ENCODE measurements at regions not wholly inside any gene's neighbourhood (a gene's known extent, or its start where the extent isn't known, plus 50 kb on each side); places are given as distances from the start of the nearest gene placed in this dataset.

GRCh38 chr2:134078354-134078753 is 175.5 kb upstream of the MGAT5 start:
- POLR2A ChIA-PET, result interaction anchor here (0.6 kb wide), 1 partner anchor 15 kb away, joined by 4 read pairs; no protein-coding TSS in a partner anchor
- H3K27ac Mint-ChIP-seq, result no peak overlapping the region
- CTCF ChIA-PET, result interaction anchor here (1.0 to 1.5 kb wide), 3 partner anchors 40 to 194 kb away, joined by 4 to 5 read pairs (median 4); no protein-coding TSS in a partner anchor
- H3K9me3 Mint-ChIP-seq, result peaks cover 8% of the 10 kb centered on the region
- H3K36me3 Mint-ChIP-seq (ENCODE audit: low read depth), result no peaks in the 10 kb centered on the region
- peaks cover 23% of the 10 kb centered on the region for H3K4me1 Mint-ChIP-seq
- intact Hi-C loops (cut with micrococcal nuclease), result no loop called here
- no peaks in the 10 kb centered on the region for H3K27me3 Mint-ChIP-seq
- H3K4me3 Mint-ChIP-seq, result no peak overlapping the region
- ATAC-seq (ENCODE audit: low read depth) (no peak), DNase-seq (no peak)
- TF ChIP-seq CTCF (IDR thresholded peaks at IDR 0.05), result no peak

GRCh38 chr2:134079373-134079772 is 174.5 kb upstream of the MGAT5 start:
- H3K36me3 Mint-ChIP-seq (ENCODE audit: low read depth), result no peaks in the 10 kb centered on the region
- DNase-seq (peak; percentile 23), ATAC-seq (ENCODE audit: low read depth) (peak; percentile 97)
- ChIA-PET CTCF (interaction anchor here (1.1 to 1.5 kb wide), 3 partner anchors 39 to 192 kb away, joined by 3 to 5 read pairs (median 4); no protein-coding TSS in a partner anchor), POLR2A (interaction anchor here (0.6 to 1.2 kb wide), 4 partner anchors 9 to 985 kb away, joined by 3 to 5 read pairs (median 4); no protein-coding TSS in a partner anchor)
- peak overlapping the region; percentile 32 for H3K27ac Mint-ChIP-seq
- intact Hi-C loops (cut with micrococcal nuclease), result loop anchor here (1.0 kb wide), 3 partner anchors 39 to 193 kb away; no protein-coding TSS in a partner anchor
- H3K4me1 Mint-ChIP-seq, result peaks cover 23% of the 10 kb centered on the region
- no peaks in the 10 kb centered on the region for H3K27me3 Mint-ChIP-seq
- TF ChIP-seq CTCF (IDR thresholded peaks at IDR 0.05), result no peak
- H3K4me3 Mint-ChIP-seq, result no peak overlapping the region
- peaks cover 8% of the 10 kb centered on the region for H3K9me3 Mint-ChIP-seq

GRCh38 chr2:134080386-134081089 is 173.3 kb upstream of the MGAT5 start:
- H3K27me3 Mint-ChIP-seq, result no peaks in the 10 kb centered on the region
- DNase-seq (no peak), ATAC-seq (ENCODE audit: low read depth) (no peak)
- peaks cover 5% of the 10 kb centered on the region for H3K9me3 Mint-ChIP-seq
- no peak overlapping the region for H3K27ac Mint-ChIP-seq
- ChIA-PET POLR2A (no interaction called here), CTCF (interaction anchor here (0.7 kb wide), 1 partner anchor 194 kb away, joined by 3 read pairs; no protein-coding TSS in a partner anchor)
- no peak for TF ChIP-seq CTCF (IDR thresholded peaks at IDR 0.05)
- peaks cover 23% of the 10 kb centered on the region for H3K4me1 Mint-ChIP-seq
- no peak overlapping the region for H3K4me3 Mint-ChIP-seq
- intact Hi-C loops (cut with micrococcal nuclease), result no loop called here
- H3K36me3 Mint-ChIP-seq (ENCODE audit: low read depth), result no peaks in the 10 kb centered on the region

GRCh38 chr2:134081238-134081938 is 172.5 kb upstream of the MGAT5 start:
- ChIA-PET POLR2A (no interaction called here), CTCF (no interaction called here)
- no peak overlapping the region for H3K27ac Mint-ChIP-seq
- no peaks in the 10 kb centered on the region for H3K9me3 Mint-ChIP-seq
- peaks cover 23% of the 10 kb centered on the region for H3K4me1 Mint-ChIP-seq
- intact Hi-C loops (cut with micrococcal nuclease), result no loop called here
- H3K27me3 Mint-ChIP-seq, result no peaks in the 10 kb centered on the region
- H3K36me3 Mint-ChIP-seq (ENCODE audit: low read depth), result no peaks in the 10 kb centered on the region
- H3K4me3 Mint-ChIP-seq, result no peak overlapping the region
- no peak for ATAC-seq (ENCODE audit: low read depth)
- no peak for TF ChIP-seq CTCF (IDR thresholded peaks at IDR 0.05)
- DNase-seq, result no peak

GRCh38 chr2:134083548-134083947 is 170.3 kb upstream of the MGAT5 start:
- ATAC-seq (ENCODE audit: low read depth) (no peak), DNase-seq (no peak)
- Mint-ChIP-seq H3K4me3 (no peak overlapping the region), H3K27ac (no peak overlapping the region), H3K36me3 (ENCODE audit: low read depth) (no peaks in the 10 kb centered on the region), H3K9me3 (no peaks in the 10 kb centered on the region), H3K27me3 (no peaks in the 10 kb centered on the region), H3K4me1 (peaks cover 16% of the 10 kb centered on the region)
- ChIA-PET POLR2A (no interaction called here), CTCF (interaction anchor here (1.2 kb wide), 1 partner anchor 328 kb away, joined by 3 read pairs; no protein-coding TSS in a partner anchor)
- no peak for TF ChIP-seq CTCF (IDR thresholded peaks at IDR 0.05)
- intact Hi-C loops (cut with micrococcal nuclease), result no loop called here

Data from activated B cell treated with CpG ODN at 0.5 μM for 24 hours (primary cell).